ENCODE measurements at regions not wholly inside any gene's neighbourhood (a gene's known extent, or its start where the extent isn't known, plus 50 kb on each side); places are given as distances from the start of the nearest gene placed in this dataset.

- TF ChIP-seq EZH2 (IDR thresholded peaks at IDR 0.05; ENCODE audit: borderline replicate concordance, low read length) (no peak), CTCF (conservative IDR thresholded peaks at IDR 0.05 in 1 of 2, IDR thresholded peaks at IDR 0.05 in 1 of 2; ENCODE audit: extremely low read depth in 1 of 2, insufficient read depth in 1 of 2, low read depth in 1 of 2, low read length in 2 of 2) (no peak)
Measured at GRCh38 chr4:15144967-15145295, 142.7 kb downstream of the CPEB2 start.
